ENCODE measurements at regions not wholly inside any gene's neighbourhood (a gene's known extent, or its start where the extent isn't known, plus 50 kb on each side); places are given as distances from the start of the nearest gene placed in this dataset.
"Not testable (repeated sequence)": the region's sequence is repeated elsewhere in the genome, so short reads cannot be mapped to it uniquely, and the experiment has no call there.

DNA sequence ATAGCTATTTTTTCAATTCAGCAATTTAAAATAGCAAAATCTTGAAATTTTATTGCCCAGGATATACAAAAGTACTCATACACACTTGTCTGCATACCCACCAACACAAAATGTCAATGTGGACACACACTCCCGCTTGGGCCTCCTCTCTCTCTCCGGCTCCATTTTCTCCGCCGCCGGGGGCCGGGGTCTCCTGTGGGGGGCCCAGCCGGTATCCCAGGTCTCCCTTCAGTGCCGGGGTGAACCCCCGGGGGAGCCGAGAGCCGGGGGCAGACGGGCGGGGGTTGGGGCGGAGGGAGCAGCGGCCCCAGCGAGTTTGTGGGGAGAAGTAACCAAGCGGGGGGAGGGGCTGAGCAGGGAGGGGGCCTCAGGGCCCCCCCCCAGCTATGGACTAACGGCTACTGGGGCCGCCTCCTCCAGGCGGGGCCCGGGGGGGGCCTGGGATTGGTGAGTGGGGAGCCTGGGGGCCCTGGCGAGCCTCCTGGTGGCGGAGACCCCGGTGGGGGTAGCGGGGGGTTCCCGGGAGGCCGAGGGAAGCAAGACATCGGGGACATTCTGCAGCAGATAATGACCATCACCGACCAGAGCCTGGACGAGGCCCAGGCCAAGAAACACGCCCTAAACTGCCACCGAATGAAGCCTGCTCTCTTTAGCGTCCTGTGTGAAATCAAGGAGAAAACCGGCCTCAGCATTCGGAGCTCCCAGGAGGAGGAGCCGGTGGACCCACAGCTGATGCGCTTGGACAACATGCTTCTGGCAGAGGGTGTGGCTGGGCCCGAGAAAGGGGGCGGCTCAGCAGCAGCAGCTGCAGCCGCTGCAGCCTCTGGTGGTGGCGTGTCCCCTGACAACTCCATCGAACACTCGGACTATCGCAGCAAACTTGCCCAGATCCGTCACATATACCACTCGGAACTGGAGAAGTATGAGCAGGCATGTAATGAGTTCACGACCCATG lies 56.6 kb downstream of the CHST2 start:
- H3K4me1 Mint-ChIP-seq: peaks cover 25% of the 10 kb centered on the region
- H3K9me3 Mint-ChIP-seq: peaks cover 28% of the 10 kb centered on the region
- H3K27ac Mint-ChIP-seq, H3K4me3 Mint-ChIP-seq, POLR2A ChIA-PET, DNase-seq, H3K27me3 Mint-ChIP-seq: not testable (repeated sequence)
- H3K36me3 Mint-ChIP-seq (ENCODE audit: low read depth): peaks cover 21% of the 10 kb centered on the region
- CTCF ChIA-PET: interaction anchor here (0.6 kb wide), 1 partner anchor 12 kb away, joined by 3 read pairs; no protein-coding TSS in a partner anchor

DNA sequence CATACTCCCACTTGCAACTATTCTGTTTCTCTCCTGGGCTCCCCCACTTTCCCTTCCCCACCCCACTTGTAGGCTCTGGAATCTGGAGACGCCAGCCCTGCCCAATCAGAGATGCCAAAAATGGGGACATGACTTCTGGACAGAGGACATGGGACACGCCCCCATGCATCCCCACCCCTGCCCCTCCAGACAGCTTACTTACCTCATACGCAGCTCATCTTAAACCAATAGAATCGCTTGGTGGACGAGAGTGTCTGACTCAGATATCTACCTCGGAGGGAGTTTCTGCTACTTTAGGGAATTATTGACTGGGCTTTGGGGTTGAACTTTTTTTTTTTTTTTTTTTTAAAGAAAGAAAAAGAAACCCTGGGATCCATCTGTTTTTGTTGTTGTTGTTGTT lies 58.4 kb downstream of the CHST2 start:
- DNase-seq, H3K27ac Mint-ChIP-seq, H3K4me3 Mint-ChIP-seq, CTCF ChIA-PET, H3K27me3 Mint-ChIP-seq, POLR2A ChIA-PET: not testable (repeated sequence)
- peaks cover 24% of the 10 kb centered on the region for H3K9me3 Mint-ChIP-seq
- peaks cover 16% of the 10 kb centered on the region for H3K36me3 Mint-ChIP-seq (ENCODE audit: low read depth)
- peaks cover 10% of the 10 kb centered on the region for H3K4me1 Mint-ChIP-seq

GRCh38 chr3:143178775-143179548 lies 59.4 kb downstream of the CHST2 start:
- Mint-ChIP-seq H3K36me3 (ENCODE audit: low read depth) (peaks cover 10% of the 10 kb centered on the region), H3K4me1 (peaks cover 15% of the 10 kb centered on the region), H3K9me3 (peaks cover 17% of the 10 kb centered on the region)
- DNase-seq, H3K4me3 Mint-ChIP-seq, H3K27ac Mint-ChIP-seq, POLR2A ChIA-PET, CTCF ChIA-PET, H3K27me3 Mint-ChIP-seq: not testable (repeated sequence)

DNA sequence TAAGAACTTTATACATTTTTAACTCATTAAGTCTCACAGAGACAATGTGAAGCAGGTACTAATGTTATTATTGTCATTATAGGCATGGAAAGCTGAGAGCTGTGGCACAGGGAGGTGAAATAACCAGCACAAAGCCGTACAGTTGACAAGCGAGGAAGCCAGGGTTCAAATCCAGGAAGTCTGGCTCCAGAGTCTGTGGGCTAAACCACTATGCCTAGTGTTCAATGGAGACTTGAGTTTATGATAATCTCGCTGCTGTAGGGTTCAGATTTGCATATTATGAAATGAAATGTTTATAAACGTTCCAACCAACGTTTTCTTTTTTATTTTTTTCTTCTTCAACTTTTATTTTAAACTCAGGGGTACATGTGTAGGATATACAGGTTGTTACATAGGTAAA lies 60.0 kb downstream of the CHST2 start:
- Mint-ChIP-seq H3K36me3 (ENCODE audit: low read depth) (peaks cover 5% of the 10 kb centered on the region), H3K4me1 (peaks cover 15% of the 10 kb centered on the region), H3K27ac (no peak overlapping the region), H3K4me3 (no peak overlapping the region), H3K27me3 (no peaks in the 10 kb centered on the region), H3K9me3 (peaks cover 10% of the 10 kb centered on the region)
- ChIA-PET CTCF (no interaction called here), POLR2A (no interaction called here)
- DNase-seq: no peak

DNA sequence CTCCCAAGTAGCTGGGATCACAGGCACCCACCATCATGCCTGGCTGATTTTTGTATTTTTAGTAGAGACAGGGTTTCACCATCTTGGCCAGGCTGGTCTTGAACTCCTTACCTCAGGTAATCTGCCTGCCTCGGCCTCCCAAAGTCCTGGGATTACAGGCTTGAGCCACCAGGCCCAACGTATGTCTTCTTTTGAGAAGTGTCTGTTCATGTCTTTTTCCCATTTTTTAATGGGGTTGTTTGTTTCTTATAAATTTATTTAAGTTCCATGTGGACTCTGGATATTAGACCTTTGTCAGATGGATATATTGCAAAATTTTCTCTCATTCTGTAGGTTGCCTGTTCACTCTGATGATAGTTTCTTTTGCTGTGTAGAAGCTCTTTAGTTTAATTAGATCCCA lies 61.3 kb downstream of the CHST2 start:
- POLR2A ChIA-PET; H3K4me3 Mint-ChIP-seq; H3K9me3 Mint-ChIP-seq; DNase-seq; H3K36me3 Mint-ChIP-seq (ENCODE audit: low read depth); CTCF ChIA-PET; H3K27me3 Mint-ChIP-seq; H3K27ac Mint-ChIP-seq: not testable (repeated sequence)
- peaks cover 15% of the 10 kb centered on the region for H3K4me1 Mint-ChIP-seq

GRCh38 chr3:143181977-143182376 lies 62.4 kb downstream of the CHST2 start:
- CTCF ChIA-PET, H3K27ac Mint-ChIP-seq: not testable (repeated sequence)

GRCh38 chr3:143182866-143183664 lies 63.5 kb downstream of the CHST2 start:
- no peak for DNase-seq
- POLR2A ChIA-PET: no interaction called here
- Mint-ChIP-seq H3K4me1 (peaks cover 15% of the 10 kb centered on the region), H3K4me3 (no peak overlapping the region), H3K36me3 (ENCODE audit: low read depth) (peaks cover 5% of the 10 kb centered on the region), H3K27ac (no peak overlapping the region), H3K27me3 (no peaks in the 10 kb centered on the region), H3K9me3 (peaks cover 8% of the 10 kb centered on the region)
- CTCF ChIA-PET: interaction anchor here (0.7 kb wide), 1 partner anchor 32 kb away, joined by 3 read pairs; no protein-coding TSS in a partner anchor

More at GRCh38 chr3:143181977-143182376, 62.4 kb downstream of the CHST2 start:
- H3K36me3 Mint-ChIP-seq (ENCODE audit: low read depth); DNase-seq; H3K27me3 Mint-ChIP-seq; H3K9me3 Mint-ChIP-seq; POLR2A ChIA-PET; H3K4me3 Mint-ChIP-seq: not testable (repeated sequence)
- H3K4me1 Mint-ChIP-seq: peaks cover 15% of the 10 kb centered on the region

DNA sequence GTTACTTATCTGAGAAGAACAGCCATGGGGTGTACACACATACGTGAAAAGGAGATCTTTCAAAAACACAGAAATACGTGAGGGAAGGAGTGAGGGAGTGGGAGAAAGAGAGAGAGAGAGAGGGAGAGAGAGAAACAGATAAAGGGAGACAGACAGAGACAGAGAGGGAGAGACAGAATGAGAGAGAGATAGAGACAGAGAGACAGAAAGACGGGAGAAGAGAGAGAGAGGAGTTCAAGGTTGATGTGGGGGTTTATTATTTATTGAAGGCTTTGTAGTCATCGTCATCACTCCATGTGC lies 64.0 kb downstream of the CHST2 start:
- Mint-ChIP-seq H3K27ac (no peak overlapping the region), H3K4me3 (no peak overlapping the region), H3K36me3 (ENCODE audit: low read depth) (peaks cover 5% of the 10 kb centered on the region), H3K9me3 (peaks cover 8% of the 10 kb centered on the region), H3K4me1 (peaks cover 15% of the 10 kb centered on the region), H3K27me3 (no peaks in the 10 kb centered on the region)
- ChIA-PET CTCF (no interaction called here), POLR2A (no interaction called here)
- no peak for DNase-seq

DNA sequence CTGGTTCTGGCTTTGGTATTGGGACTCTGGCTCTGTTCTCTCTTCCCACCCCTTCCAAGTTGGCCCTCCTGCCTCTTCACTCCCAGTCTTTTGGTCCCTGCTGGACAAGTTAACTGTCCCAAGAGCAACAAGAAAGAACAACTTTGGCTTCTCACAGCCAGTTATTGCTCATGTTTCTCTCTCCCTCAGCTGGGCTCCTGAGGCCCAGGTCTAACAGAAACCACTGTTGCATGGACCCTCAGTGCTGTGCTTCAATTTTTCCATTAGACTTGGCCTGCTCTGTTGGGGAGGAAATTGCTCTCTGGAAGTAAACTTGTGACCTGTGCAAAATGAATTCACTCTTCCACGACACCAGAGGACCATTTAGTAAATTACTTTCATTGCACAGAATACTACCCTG lies 64.5 kb downstream of the CHST2 start:
- Mint-ChIP-seq H3K36me3 (ENCODE audit: low read depth) (peaks cover 5% of the 10 kb centered on the region), H3K4me3 (no peak overlapping the region), H3K4me1 (peaks cover 15% of the 10 kb centered on the region), H3K27ac (no peak overlapping the region), H3K27me3 (no peaks in the 10 kb centered on the region), H3K9me3 (peaks cover 8% of the 10 kb centered on the region)
- no peak for DNase-seq
- POLR2A ChIA-PET: no interaction called here
- CTCF ChIA-PET: no interaction called here

- DNase-seq: no peak
- POLR2A ChIA-PET: no interaction called here
- peaks cover 5% of the 10 kb centered on the region for H3K36me3 Mint-ChIP-seq (ENCODE audit: low read depth)
- H3K4me3 Mint-ChIP-seq: no peak overlapping the region
- H3K27ac Mint-ChIP-seq: no peak overlapping the region
- CTCF ChIA-PET: no interaction called here
- peaks cover 5% of the 10 kb centered on the region for H3K4me1 Mint-ChIP-seq
- peaks cover 7% of the 10 kb centered on the region for H3K9me3 Mint-ChIP-seq
- no peaks in the 10 kb centered on the region for H3K27me3 Mint-ChIP-seq
These were observed 65.8 kb downstream of the CHST2 start for GRCh38 chr3:143185401-143185800.

DNA sequence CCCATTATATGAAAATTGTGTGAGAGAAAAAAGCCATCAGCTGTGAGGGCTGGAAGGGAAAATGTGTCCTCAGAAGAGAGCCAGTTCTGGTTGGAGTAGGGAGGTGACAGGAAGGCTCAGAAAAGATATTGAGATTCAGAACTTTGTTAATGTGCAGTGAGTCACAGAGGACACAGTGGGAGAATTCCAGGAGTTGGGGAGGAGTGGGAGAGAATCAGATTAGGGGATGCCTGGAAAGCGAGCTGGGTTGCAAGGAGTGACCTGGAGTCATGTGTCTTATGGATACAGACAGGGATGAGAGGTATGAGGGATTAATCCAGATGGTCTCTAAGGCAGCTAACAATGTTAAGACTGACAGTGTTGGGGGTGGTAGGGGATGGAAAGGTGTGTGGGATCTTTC lies 67.5 kb downstream of the CHST2 start:
- ChIA-PET CTCF (interaction anchor here (1.2 kb wide), 1 partner anchor 86 kb away, joined by 4 read pairs; no protein-coding TSS in a partner anchor), POLR2A (no interaction called here)
- Mint-ChIP-seq H3K4me3 (no peak overlapping the region), H3K36me3 (ENCODE audit: low read depth) (no peaks in the 10 kb centered on the region), H3K27ac (no peak overlapping the region), H3K27me3 (no peaks in the 10 kb centered on the region), H3K4me1 (peaks cover 6% of the 10 kb centered on the region), H3K9me3 (no peaks in the 10 kb centered on the region)
- DNase-seq: no peak

- DNase-seq: no peak
- H3K9me3 Mint-ChIP-seq: peaks cover 10% of the 10 kb centered on the region
- peaks cover 2% of the 10 kb centered on the region for H3K36me3 Mint-ChIP-seq (ENCODE audit: low read depth)
- H3K4me1 Mint-ChIP-seq: peaks cover 8% of the 10 kb centered on the region
- no peak overlapping the region for H3K4me3 Mint-ChIP-seq
- ChIA-PET CTCF (interaction anchor here (1.6 kb wide), 1 partner anchor 10 kb away, joined by 3 read pairs; no protein-coding TSS in a partner anchor), POLR2A (no interaction called here)
- H3K27me3 Mint-ChIP-seq: no peaks in the 10 kb centered on the region
- H3K27ac Mint-ChIP-seq: no peak overlapping the region
These were observed 69.3 kb downstream of the CHST2 start for GRCh38 chr3:143188881-143189280.

DNA sequence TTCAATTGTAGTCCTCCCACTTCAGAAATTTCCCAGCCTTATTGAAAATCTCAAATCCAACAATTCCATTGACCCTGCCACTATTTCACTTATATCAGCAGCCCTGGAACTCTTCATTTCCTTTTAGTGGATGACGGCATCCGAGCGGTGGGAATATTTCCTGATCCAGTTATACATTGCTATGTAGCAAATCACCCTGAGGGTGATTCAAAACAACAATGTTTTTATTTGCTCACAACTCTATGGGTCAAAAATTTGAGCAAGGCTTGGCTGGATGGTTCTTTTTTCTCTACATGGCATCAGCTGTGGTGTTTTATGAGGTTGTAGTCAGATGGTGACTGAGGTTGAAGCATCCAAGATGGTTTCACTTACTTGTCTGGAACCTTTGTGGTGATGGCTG lies 70.5 kb downstream of the CHST2 start:
- Mint-ChIP-seq H3K36me3 (ENCODE audit: low read depth) (peaks cover 2% of the 10 kb centered on the region), H3K9me3 (peaks cover 10% of the 10 kb centered on the region), H3K27me3 (no peaks in the 10 kb centered on the region), H3K27ac (no peak overlapping the region), H3K4me1 (peaks cover 8% of the 10 kb centered on the region), H3K4me3 (no peak overlapping the region)
- no peak for DNase-seq
- POLR2A ChIA-PET: no interaction called here
- CTCF ChIA-PET: no interaction called here
